Parathyroid adenoma (tissue), 2 donors: ENCODE measurements at regions not wholly inside any gene's neighbourhood (a gene's known extent, or its start where the extent isn't known, plus 50 kb on each side); places are given as distances from the start of the nearest gene placed in this dataset.

ENCODE experiments used
- H2AFZ ChIP-seq: fragments of 300-600 bp; sonication (generic); one replicate; pipeline ENCODE4 v1.7.0; 2017; ENCODE audit warnings: antibody characterized with exemption, mild to moderate bottlenecking
- H3K27ac ChIP-seq: fragments of 300-600 bp; sonication (generic); one replicate; pipeline ENCODE4 v1.7.0; 2017
- H3K27me3 ChIP-seq: fragments of 300-600 bp; sonication (generic); one replicate; pipeline ENCODE4 v1.7.0; 2017; ENCODE audit warnings: low read length; ENCODE audit not compliant: control insufficient read depth, insufficient read depth
- H3K36me3 ChIP-seq: fragments of 300-600 bp; sonication (generic); one replicate; pipeline ENCODE4 v1.7.0; 2017; ENCODE audit warnings: low read length; ENCODE audit not compliant: control insufficient read depth, insufficient read depth
- H3K4me1 ChIP-seq: fragments of 300-600 bp; sonication (generic); one replicate; pipeline ENCODE4 v1.7.0; 2017; ENCODE audit warnings: control low read depth
- H3K4me2 ChIP-seq: fragments of 300-600 bp; sonication (generic); one replicate; pipeline ENCODE4 v1.7.0; 2017; ENCODE audit warnings: low read length
- H3K4me3 ChIP-seq: fragments of 300-600 bp; sonication (generic); one replicate; pipeline ENCODE4 v1.7.0; 2017; ENCODE audit warnings: low read depth, low read length
- H3K79me2 ChIP-seq: fragments of 300-600 bp; sonication (generic); one replicate; pipeline ENCODE4 v1.7.0; 2017; ENCODE audit warnings: control low read depth
- H3K9ac ChIP-seq: fragments of 300-600 bp; sonication (generic); one replicate; pipeline ENCODE4 v1.7.0; 2017; ENCODE audit warnings: mild to moderate bottlenecking
- H3K9me3 ChIP-seq: fragments of 300-600 bp; sonication (generic); one replicate; pipeline ENCODE4 v1.7.0; 2017; ENCODE audit warnings: low read length; ENCODE audit not compliant: control insufficient read depth
- TF ChIP-seq, protein P1 (sequence below): fragments of 300-600 bp; sonication (generic); IDR thresholded peaks from one replicate; pipeline ENCODE4 v1.7.0; 2017; ENCODE audit warnings: antibody characterized with exemption, mild to moderate bottlenecking
- donor health status: primary hyperparathyroidism.

DNA sequence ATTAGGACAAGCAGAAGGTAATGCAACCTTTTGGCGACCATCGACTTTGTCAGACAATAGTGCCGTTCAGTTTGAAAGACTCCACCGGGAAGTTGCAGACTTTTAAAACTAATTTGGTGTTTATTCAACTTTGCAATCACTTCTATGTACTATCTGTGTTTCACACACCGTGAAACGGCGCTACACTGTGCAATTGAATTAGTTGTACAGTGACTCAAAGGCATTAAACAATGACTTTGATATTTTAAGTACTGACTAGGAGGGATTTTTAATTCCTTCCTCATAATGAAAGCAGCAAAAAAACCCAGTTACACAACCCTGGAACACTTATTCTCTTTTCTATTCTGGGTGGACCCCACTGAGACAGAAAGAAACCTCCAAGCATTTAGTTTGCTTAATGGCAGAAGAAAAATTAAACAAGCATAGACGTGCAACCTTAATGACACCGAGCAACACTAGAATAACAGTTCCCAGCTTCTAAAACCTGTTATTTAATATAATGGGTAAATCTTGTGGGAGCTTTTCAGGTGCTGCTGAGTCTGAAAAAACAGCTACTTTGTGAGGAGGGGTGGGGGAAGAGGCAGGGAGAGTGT, 176.8 kb downstream of the LMO4 start:
- no peak overlapping the region for H3K27ac ChIP-seq
- H3K4me3 ChIP-seq: no peak overlapping the region

DNA sequence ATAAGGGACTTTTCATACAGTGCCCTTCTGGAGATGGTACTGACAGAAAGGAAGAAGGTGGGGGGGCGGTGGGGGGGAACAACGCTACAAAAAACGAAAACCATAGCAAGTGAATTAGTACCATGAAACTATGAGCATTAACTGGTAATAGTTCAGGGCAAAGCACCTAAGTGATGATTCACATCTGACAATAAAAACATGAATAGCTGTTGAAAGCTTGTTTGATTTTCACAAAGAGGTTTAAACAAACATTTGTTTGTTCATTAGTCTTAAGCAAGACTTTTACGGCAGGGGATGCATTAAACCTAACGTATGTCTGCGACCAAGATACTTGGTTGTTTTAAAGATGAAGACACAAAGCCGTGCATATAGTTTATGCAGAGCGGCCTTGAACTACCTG, 177.5 kb downstream of the LMO4 start:
- H3K79me2 ChIP-seq: no peaks in the 10 kb centered on the region
- H3K9me3 ChIP-seq: no peaks in the 10 kb centered on the region
- H3K4me1 ChIP-seq: no peaks in the 10 kb centered on the region
- H2AFZ ChIP-seq: no peak overlapping the region
- H3K36me3 ChIP-seq: no peaks in the 10 kb centered on the region
- no peaks in the 10 kb centered on the region for H3K27me3 ChIP-seq
- no peak overlapping the region for H3K4me3 ChIP-seq
- no peak overlapping the region for H3K9ac ChIP-seq
- no peak overlapping the region for H3K4me2 ChIP-seq
- no peak overlapping the region for H3K27ac ChIP-seq
- TF ChIP-seq, protein P1, sequence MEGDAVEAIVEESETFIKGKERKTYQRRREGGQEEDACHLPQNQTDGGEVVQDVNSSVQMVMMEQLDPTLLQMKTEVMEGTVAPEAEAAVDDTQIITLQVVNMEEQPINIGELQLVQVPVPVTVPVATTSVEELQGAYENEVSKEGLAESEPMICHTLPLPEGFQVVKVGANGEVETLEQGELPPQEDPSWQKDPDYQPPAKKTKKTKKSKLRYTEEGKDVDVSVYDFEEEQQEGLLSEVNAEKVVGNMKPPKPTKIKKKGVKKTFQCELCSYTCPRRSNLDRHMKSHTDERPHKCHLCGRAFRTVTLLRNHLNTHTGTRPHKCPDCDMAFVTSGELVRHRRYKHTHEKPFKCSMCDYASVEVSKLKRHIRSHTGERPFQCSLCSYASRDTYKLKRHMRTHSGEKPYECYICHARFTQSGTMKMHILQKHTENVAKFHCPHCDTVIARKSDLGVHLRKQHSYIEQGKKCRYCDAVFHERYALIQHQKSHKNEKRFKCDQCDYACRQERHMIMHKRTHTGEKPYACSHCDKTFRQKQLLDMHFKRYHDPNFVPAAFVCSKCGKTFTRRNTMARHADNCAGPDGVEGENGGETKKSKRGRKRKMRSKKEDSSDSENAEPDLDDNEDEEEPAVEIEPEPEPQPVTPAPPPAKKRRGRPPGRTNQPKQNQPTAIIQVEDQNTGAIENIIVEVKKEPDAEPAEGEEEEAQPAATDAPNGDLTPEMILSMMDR: no peak

More for the DNA sequence above, 176.8 kb downstream of the LMO4 start:
- Histone ChIP-seq H3K27me3 (no peaks in the 10 kb centered on the region), H3K4me1 (no peaks in the 10 kb centered on the region), H3K9me3 (no peaks in the 10 kb centered on the region), H2AFZ (no peak overlapping the region), H3K9ac (no peak overlapping the region), H3K4me2 (no peak overlapping the region), H3K36me3 (no peaks in the 10 kb centered on the region), H3K79me2 (no peaks in the 10 kb centered on the region)
- TF ChIP-seq, protein P1: no peak

DNA sequence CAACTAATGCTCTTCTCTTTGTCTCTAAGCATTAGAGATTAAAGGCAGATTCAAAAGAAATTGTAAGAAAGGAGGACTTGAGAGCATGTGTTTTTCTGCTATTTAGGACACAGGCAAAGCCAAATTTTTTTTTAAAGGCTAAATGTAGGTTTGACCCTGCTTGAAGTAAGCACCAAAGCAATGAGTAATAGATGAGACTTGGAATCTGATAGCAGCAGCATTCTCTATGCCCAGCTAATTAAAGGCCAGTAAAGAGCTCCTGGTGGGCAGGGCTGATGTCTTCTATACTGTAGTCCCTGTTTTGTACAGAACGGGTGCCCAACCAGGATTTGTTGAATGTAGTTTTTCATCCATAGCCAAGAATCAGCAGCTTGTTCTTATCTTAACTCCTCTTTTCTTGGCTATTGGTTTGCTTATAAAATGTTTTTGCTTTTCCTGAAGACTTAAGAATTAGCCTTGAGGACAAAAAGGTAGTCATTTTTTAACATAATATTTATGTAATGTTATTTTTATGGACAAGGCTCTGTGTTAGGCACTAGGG, 179.6 kb downstream of the LMO4 start:
- H3K4me3 ChIP-seq: no peak overlapping the region
- no peak overlapping the region for H3K27ac ChIP-seq
- no peak overlapping the region for H3K4me2 ChIP-seq
- TF ChIP-seq, protein P1: no peak
- H3K9me3 ChIP-seq: no peaks in the 10 kb centered on the region
- no peaks in the 10 kb centered on the region for H3K36me3 ChIP-seq
- no peaks in the 10 kb centered on the region for H3K79me2 ChIP-seq
- no peak overlapping the region for H2AFZ ChIP-seq
- no peak overlapping the region for H3K9ac ChIP-seq
- no peaks in the 10 kb centered on the region for H3K27me3 ChIP-seq
- no peaks in the 10 kb centered on the region for H3K4me1 ChIP-seq

DNA sequence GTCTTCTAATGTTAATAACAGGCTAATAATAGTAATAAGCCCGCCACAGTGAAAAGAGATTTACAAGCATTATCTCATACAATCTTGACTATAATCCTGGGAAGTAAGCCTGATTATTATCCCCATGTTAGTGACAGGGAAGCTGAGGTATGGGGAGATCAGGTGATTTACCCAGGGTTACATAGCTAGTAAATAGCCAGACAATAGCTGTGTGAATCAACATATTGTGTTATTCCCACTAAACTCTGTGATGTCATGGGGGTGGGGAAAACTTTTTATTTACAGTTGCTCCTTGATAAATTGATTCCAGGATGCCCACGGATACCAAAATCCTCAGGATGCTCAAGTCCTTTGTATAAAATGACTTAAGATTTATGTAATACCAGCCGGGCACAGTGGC, 181.9 kb downstream of the LMO4 start:
- Histone ChIP-seq H3K4me1 (no peaks in the 10 kb centered on the region), H3K9me3 (no peaks in the 10 kb centered on the region), H3K36me3 (no peaks in the 10 kb centered on the region), H3K27ac (no peak overlapping the region), H3K79me2 (no peaks in the 10 kb centered on the region), H2AFZ (no peak overlapping the region), H3K4me3 (no peak overlapping the region), H3K4me2 (no peak overlapping the region), H3K27me3 (no peaks in the 10 kb centered on the region), H3K9ac (no peak overlapping the region)
- TF ChIP-seq, protein P1: no peak

DNA sequence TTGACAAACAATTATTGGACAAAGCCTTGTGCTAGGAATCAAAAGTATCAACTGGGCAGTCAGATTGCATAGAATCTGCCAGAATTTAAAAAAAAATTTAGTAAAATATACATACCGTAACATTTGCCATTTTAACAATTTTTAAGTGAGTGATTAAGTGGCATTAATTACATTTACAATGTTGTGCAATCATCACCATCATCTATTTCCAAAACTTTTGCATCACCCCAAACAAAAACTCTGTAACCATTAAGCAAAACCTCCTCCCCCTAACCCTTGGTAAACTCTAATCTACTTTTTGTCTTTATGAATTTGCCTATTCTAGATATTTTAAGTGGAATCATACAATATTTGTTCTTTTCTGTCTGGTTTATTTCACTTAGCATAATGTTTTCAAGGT, 182.8 kb downstream of the LMO4 start:
- no peak overlapping the region for H3K9ac ChIP-seq
- H3K4me2 ChIP-seq: no peak overlapping the region
- H3K4me1 ChIP-seq: no peaks in the 10 kb centered on the region
- H3K9me3 ChIP-seq: no peaks in the 10 kb centered on the region
- H3K27ac ChIP-seq: no peak overlapping the region
- H3K36me3 ChIP-seq: no peaks in the 10 kb centered on the region
- no peak overlapping the region for H3K4me3 ChIP-seq
- no peak overlapping the region for H2AFZ ChIP-seq
- no peaks in the 10 kb centered on the region for H3K27me3 ChIP-seq
- TF ChIP-seq, protein P1: no peak
- no peaks in the 10 kb centered on the region for H3K79me2 ChIP-seq
